AG10803 (cell line): ENCODE measurements at regions not wholly inside any gene's neighbourhood (a gene's known extent, or its start where the extent isn't known, plus 50 kb on each side); places are given as distances from the start of the nearest gene placed in this dataset.

Experiments
- DNase-seq: peaks from one replicate; pipeline ENCODE4 v3.0.0; 2010; ENCODE audit warnings: low read depth
- H3K4me3 ChIP-seq: 2 replicates; pipeline ENCODE4 v1.5.1; 2011; ENCODE audit warnings: mild to moderate bottlenecking, low read length, control low read depth
- CTCF ChIP-seq: conservative IDR thresholded peaks from 2 replicates; pipeline ENCODE4 v1.5.1; 2011; ENCODE audit warnings: mild to moderate bottlenecking, low read length, control low read depth, inconsistent platforms

- TF ChIP-seq CTCF = no peak
- no peak for DNase-seq
- no peak overlapping the region for H3K4me3 ChIP-seq
Observed at GRCh38 chr11:34830648-34831047, 85.5 kb downstream of the APIP start.

GRCh38 chr11:34830035-34830434 lies 86.1 kb downstream of the APIP start:
- TF ChIP-seq CTCF = no peak
- H3K4me3 ChIP-seq = no peak overlapping the region
- DNase-seq = no peak

- no peak for TF ChIP-seq CTCF
- H3K4me3 ChIP-seq = no peak overlapping the region
- no peak for DNase-seq
Observed at GRCh38 chr11:34827228-34827627, 89.0 kb downstream of the APIP start.

GRCh38 chr11:34826384-34826726 lies 89.8 kb downstream of the APIP start:
- no peak for DNase-seq
- no peak for TF ChIP-seq CTCF
- no peak overlapping the region for H3K4me3 ChIP-seq

GRCh38 chr11:34825670-34826383 lies 90.4 kb downstream of the APIP start:
- no peak overlapping the region for H3K4me3 ChIP-seq
- TF ChIP-seq CTCF = no peak
- no peak for DNase-seq

GRCh38 chr11:34825315-34825669 lies 90.9 kb downstream of the APIP start:
- TF ChIP-seq CTCF = no peak
- H3K4me3 ChIP-seq = no peak overlapping the region
- DNase-seq = no peak

- no peak for TF ChIP-seq CTCF
- no peak for DNase-seq
- H3K4me3 ChIP-seq = no peak overlapping the region
Observed at GRCh38 chr11:34824425-34824824, 91.8 kb downstream of the APIP start.
